Neural progenitor cell (in vitro differentiated cells): ENCODE measurements at regions not wholly inside any gene's neighbourhood (a gene's known extent, or its start where the extent isn't known, plus 50 kb on each side); places are given as distances from the start of the nearest gene placed in this dataset.

Experiments used
- EZH2 ChIP-seq: fragments of 200-600 bp; sonication (generic); IDR thresholded peaks from 2 replicates; pipeline ENCODE4 v1.6.1; 2017; ENCODE audit warnings: antibody characterized with exemption, mild to moderate bottlenecking, moderate library complexity
- EZH2phosphoT487 ChIP-seq: fragments of 200-600 bp; sonication (generic); IDR thresholded peaks from 2 replicates; pipeline ENCODE4 v1.6.1; 2017; ENCODE audit warnings: antibody characterized with exemption
- TF ChIP-seq, protein P1 (sequence below): fragments of 200-600 bp; sonication (generic); IDR thresholded peaks from 2 replicates; pipeline ENCODE4 v1.5.1; 2017; ENCODE audit warnings: antibody characterized with exemption, mild to moderate bottlenecking

DNA sequence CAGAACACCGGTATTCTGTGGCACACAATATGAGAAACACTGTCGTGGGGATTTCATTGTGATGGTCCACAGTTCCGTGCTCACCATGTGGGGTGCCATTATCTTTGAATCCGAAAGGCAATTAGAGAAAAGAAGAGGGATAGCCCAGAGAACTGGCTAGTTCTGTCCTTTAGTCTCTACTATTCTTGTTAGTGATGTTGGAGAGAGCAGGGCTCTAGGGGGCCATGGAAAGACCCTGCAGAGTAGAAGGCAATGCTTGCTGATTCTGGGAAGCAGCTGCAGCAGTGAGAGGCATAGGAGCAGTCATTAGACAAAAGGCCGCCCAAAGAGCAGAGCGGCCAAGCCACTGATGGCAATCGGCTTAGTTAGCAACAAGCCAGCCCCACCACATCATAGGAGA is 146.3 kb downstream of the TSEN15 start:
- TF ChIP-seq, protein P1, sequence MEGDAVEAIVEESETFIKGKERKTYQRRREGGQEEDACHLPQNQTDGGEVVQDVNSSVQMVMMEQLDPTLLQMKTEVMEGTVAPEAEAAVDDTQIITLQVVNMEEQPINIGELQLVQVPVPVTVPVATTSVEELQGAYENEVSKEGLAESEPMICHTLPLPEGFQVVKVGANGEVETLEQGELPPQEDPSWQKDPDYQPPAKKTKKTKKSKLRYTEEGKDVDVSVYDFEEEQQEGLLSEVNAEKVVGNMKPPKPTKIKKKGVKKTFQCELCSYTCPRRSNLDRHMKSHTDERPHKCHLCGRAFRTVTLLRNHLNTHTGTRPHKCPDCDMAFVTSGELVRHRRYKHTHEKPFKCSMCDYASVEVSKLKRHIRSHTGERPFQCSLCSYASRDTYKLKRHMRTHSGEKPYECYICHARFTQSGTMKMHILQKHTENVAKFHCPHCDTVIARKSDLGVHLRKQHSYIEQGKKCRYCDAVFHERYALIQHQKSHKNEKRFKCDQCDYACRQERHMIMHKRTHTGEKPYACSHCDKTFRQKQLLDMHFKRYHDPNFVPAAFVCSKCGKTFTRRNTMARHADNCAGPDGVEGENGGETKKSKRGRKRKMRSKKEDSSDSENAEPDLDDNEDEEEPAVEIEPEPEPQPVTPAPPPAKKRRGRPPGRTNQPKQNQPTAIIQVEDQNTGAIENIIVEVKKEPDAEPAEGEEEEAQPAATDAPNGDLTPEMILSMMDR, result no peak
- no peak for TF ChIP-seq EZH2
- TF ChIP-seq EZH2phosphoT487, result peak; percentile 37
